Retinal pigment epithelial cell (primary cell): ENCODE measurements at regions not wholly inside any gene's neighbourhood (a gene's known extent, or its start where the extent isn't known, plus 50 kb on each side); places are given as distances from the start of the nearest gene placed in this dataset.

Experiments used
- DNase-seq: peaks from one replicate; pipeline ENCODE4 v3.0.0-alpha.2; 2010; ENCODE audit warnings: low read depth
- H3K4me3 ChIP-seq: 2 replicates; pipeline ENCODE4 v1.5.1; 2011; ENCODE audit warnings: mild to moderate bottlenecking, low read length, control low read depth, moderate library complexity
- CTCF ChIP-seq: conservative IDR thresholded peaks from 2 replicates; pipeline ENCODE4 v1.5.1; 2011; ENCODE audit warnings: low read depth, low read length, control low read depth, inconsistent platforms

GRCh38 chr6:164827537-164827936, 481.9 kb downstream of the C6orf118 start:
- no peak for DNase-seq
- H3K4me3 ChIP-seq: peak overlapping the region; percentile 33
- TF ChIP-seq CTCF: no peak

GRCh38 chr6:164826831-164827468, 482.5 kb downstream of the C6orf118 start:
- no peak for TF ChIP-seq CTCF
- peak overlapping the region; percentile 33 for H3K4me3 ChIP-seq
- peak; percentile 3 for DNase-seq

- no peak for DNase-seq
- no peak overlapping the region for H3K4me3 ChIP-seq
- TF ChIP-seq CTCF: no peak
Observed at GRCh38 chr6:164825386-164825785, 484.0 kb downstream of the C6orf118 start.

GRCh38 chr6:164817662-164818061, 491.7 kb downstream of the C6orf118 start:
- no peak for DNase-seq
- no peak overlapping the region for H3K4me3 ChIP-seq
- TF ChIP-seq CTCF: no peak

GRCh38 chr6:164812706-164813105, 496.7 kb downstream of the C6orf118 start:
- TF ChIP-seq CTCF: no peak
- DNase-seq: no peak
- no peak overlapping the region for H3K4me3 ChIP-seq

- no peak for TF ChIP-seq CTCF
- H3K4me3 ChIP-seq: no peak overlapping the region
- DNase-seq: no peak
Observed at GRCh38 chr6:164807125-164807524, 502.3 kb downstream of the C6orf118 start.

GRCh38 chr6:164795056-164795815, 514.2 kb downstream of the C6orf118 start:
- no peak overlapping the region for H3K4me3 ChIP-seq
- no peak for DNase-seq
- TF ChIP-seq CTCF: no peak
